C4-2B (cell line): ENCODE measurements at regions not wholly inside any gene's neighbourhood (a gene's known extent, or its start where the extent isn't known, plus 50 kb on each side); places are given as distances from the start of the nearest gene placed in this dataset.

Experiments
- ZFX ChIP-seq: fragments of 450-650 bp; IDR thresholded peaks from 2 replicates; pipeline ENCODE4 v1.6.1; 2017
- TF ChIP-seq, protein P1 (sequence below): fragments of 450-650 bp; conservative IDR thresholded peaks from 2 replicates; pipeline ENCODE4 v1.5.1; 2017; ENCODE audit warnings: mild to moderate bottlenecking

GRCh38 chr15:77710206-77710605 lies 77.5 kb upstream of the LINGO1 start:
- TF ChIP-seq, protein P1, sequence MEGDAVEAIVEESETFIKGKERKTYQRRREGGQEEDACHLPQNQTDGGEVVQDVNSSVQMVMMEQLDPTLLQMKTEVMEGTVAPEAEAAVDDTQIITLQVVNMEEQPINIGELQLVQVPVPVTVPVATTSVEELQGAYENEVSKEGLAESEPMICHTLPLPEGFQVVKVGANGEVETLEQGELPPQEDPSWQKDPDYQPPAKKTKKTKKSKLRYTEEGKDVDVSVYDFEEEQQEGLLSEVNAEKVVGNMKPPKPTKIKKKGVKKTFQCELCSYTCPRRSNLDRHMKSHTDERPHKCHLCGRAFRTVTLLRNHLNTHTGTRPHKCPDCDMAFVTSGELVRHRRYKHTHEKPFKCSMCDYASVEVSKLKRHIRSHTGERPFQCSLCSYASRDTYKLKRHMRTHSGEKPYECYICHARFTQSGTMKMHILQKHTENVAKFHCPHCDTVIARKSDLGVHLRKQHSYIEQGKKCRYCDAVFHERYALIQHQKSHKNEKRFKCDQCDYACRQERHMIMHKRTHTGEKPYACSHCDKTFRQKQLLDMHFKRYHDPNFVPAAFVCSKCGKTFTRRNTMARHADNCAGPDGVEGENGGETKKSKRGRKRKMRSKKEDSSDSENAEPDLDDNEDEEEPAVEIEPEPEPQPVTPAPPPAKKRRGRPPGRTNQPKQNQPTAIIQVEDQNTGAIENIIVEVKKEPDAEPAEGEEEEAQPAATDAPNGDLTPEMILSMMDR, result no peak
- no peak for TF ChIP-seq ZFX
